ENCODE measurements at regions not wholly inside any gene's neighbourhood (a gene's known extent, or its start where the extent isn't known, plus 50 kb on each side); places are given as distances from the start of the nearest gene placed in this dataset.
A peak's percentile ranks its signal among the peaks of the same experiment; 100 is the strongest.

DNA sequence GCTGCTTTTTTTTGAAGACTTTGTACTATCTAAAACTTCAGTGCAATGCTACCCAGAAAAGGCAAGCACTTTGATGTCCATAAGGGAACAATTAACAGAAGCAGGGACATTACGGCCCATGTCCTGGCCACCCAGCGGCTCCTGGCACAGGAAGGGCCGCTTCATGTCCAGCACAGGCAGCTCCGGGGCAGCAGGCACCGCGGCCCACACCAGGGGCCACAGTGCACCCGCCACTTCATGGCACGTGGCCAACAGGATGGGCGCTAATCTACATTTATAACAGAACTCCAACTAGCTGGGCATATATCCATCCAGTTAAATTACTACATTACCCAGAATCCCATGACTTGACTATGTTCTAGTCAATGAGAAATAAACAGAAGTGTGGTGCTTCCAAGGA, 198.2 kb upstream of the ID4 start:
- Histone ChIP-seq H2AFZ (ENCODE audit: low read length, unreplicated experiment) (no peak overlapping the region), H3K79me2 (ENCODE audit: control insufficient read depth, insufficient read depth, low read length, unreplicated experiment) (no peaks in the 10 kb centered on the region), H3K27me3 (ENCODE audit: insufficient read depth, low read length) (no peaks in the 10 kb centered on the region)

GRCh38 chr6:19643287-19643686, 193.9 kb upstream of the ID4 start:
- Histone ChIP-seq H2AFZ (ENCODE audit: low read length, unreplicated experiment) (no peak overlapping the region), H3K27ac (ENCODE audit: low read depth, low read length) (no peak overlapping the region), H3K4me3 (ENCODE audit: low read depth, low read length) (no peak overlapping the region), H3K27me3 (ENCODE audit: insufficient read depth, low read length) (no peaks in the 10 kb centered on the region), H3K79me2 (ENCODE audit: control insufficient read depth, insufficient read depth, low read length, unreplicated experiment) (no peaks in the 10 kb centered on the region), H3K36me3 (ENCODE audit: insufficient read depth, low read length) (no peaks in the 10 kb centered on the region), H3K4me1 (ENCODE audit: control insufficient read depth, insufficient read depth, low read length, unreplicated experiment) (no peaks in the 10 kb centered on the region)

More for the DNA sequence above, 198.2 kb upstream of the ID4 start:
- Histone ChIP-seq H3K36me3 (ENCODE audit: insufficient read depth, low read length) (no peaks in the 10 kb centered on the region), H3K4me3 (ENCODE audit: low read depth, low read length) (no peak overlapping the region), H3K4me1 (ENCODE audit: control insufficient read depth, insufficient read depth, low read length, unreplicated experiment) (no peaks in the 10 kb centered on the region), H3K27ac (ENCODE audit: low read depth, low read length) (no peak overlapping the region)

- H3K36me3 ChIP-seq (ENCODE audit: insufficient read depth, low read length), result no peaks in the 10 kb centered on the region
- no peaks in the 10 kb centered on the region for H3K4me1 ChIP-seq (ENCODE audit: control insufficient read depth, insufficient read depth, low read length, unreplicated experiment)
- H2AFZ ChIP-seq (ENCODE audit: low read length, unreplicated experiment), result no peak overlapping the region
- H3K27ac ChIP-seq (ENCODE audit: low read depth, low read length), result no peak overlapping the region
- H3K4me3 ChIP-seq (ENCODE audit: low read depth, low read length), result no peak overlapping the region
- H3K27me3 ChIP-seq (ENCODE audit: insufficient read depth, low read length), result no peaks in the 10 kb centered on the region
- no peaks in the 10 kb centered on the region for H3K79me2 ChIP-seq (ENCODE audit: control insufficient read depth, insufficient read depth, low read length, unreplicated experiment)
Observed at GRCh38 chr6:19643713-19644112, 193.5 kb upstream of the ID4 start.

DNA sequence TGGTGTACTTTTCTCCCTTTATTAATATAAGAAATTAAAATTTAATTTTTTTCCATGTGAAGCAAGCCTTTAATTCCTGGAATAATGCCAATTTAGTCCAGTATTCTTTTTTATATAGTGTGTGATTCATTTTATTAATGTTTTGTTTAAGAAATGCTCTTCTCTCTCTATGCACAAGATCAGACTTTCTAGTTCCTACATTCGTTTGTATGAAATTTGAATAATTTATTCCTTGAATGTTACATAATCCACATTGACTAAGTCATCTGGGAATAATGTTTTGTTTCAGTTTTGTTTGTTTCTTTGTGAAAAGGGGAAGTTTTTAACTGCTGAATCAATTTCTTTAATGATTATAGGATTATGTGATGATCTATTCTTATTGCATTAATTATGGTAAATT, 181.4 kb upstream of the ID4 start:
- Histone ChIP-seq H3K4me1 (ENCODE audit: control insufficient read depth, insufficient read depth, low read length, unreplicated experiment) (no peaks in the 10 kb centered on the region), H3K27me3 (ENCODE audit: insufficient read depth, low read length) (no peaks in the 10 kb centered on the region), H2AFZ (ENCODE audit: low read length, unreplicated experiment) (peak overlapping the region; percentile 57), H3K27ac (ENCODE audit: low read depth, low read length) (no peak overlapping the region), H3K79me2 (ENCODE audit: control insufficient read depth, insufficient read depth, low read length, unreplicated experiment) (no peaks in the 10 kb centered on the region), H3K36me3 (ENCODE audit: insufficient read depth, low read length) (no peaks in the 10 kb centered on the region), H3K4me3 (ENCODE audit: low read depth, low read length) (peak overlapping the region; percentile 50)

DNA sequence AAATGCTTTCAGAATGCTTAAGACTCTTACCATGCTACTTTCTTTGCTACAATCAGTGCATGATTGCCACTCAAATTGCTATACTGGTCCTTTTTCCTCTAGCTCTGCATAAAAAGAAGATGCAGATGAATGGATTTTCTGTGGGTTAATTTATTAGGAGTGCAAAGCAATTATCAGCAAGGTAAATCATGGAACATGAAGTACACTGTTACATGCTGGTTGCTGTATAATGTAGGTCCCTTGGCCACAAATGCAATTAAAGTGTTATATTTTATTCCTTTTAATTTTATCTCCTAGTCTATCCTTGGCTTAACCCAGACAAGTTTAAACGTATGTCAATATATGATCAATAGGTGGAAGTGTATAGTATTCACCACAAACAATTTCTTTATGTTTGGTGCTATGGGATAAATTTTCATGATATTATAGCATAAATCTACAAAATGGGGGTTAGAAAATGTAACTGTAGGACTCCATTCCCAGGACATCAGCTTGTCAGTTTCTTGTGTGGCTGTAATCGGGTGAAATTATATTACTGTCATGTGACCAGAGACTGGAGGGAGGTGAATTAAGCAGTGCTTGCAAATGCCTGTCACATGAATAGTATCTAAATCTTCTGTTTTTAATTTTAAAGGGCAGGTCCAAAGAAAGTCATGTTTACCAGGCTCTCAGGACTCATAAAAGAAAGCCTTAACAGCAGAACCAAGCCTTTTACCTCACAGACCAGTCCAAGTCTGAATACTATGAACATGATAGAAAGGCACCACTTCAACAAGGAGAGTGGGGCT, 176.9 kb upstream of the ID4 start:
- H2AFZ ChIP-seq (ENCODE audit: low read length, unreplicated experiment), result no peak overlapping the region
- no peak overlapping the region for H3K27ac ChIP-seq (ENCODE audit: low read depth, low read length)
- no peaks in the 10 kb centered on the region for H3K79me2 ChIP-seq (ENCODE audit: control insufficient read depth, insufficient read depth, low read length, unreplicated experiment)
- H3K4me1 ChIP-seq (ENCODE audit: control insufficient read depth, insufficient read depth, low read length, unreplicated experiment), result no peaks in the 10 kb centered on the region
- no peaks in the 10 kb centered on the region for H3K27me3 ChIP-seq (ENCODE audit: insufficient read depth, low read length)
- no peak overlapping the region for H3K4me3 ChIP-seq (ENCODE audit: low read depth, low read length)
- no peaks in the 10 kb centered on the region for H3K36me3 ChIP-seq (ENCODE audit: insufficient read depth, low read length)

GRCh38 chr6:19662911-19663310, 174.3 kb upstream of the ID4 start:
- Histone ChIP-seq H3K4me1 (ENCODE audit: control insufficient read depth, insufficient read depth, low read length, unreplicated experiment) (no peaks in the 10 kb centered on the region), H3K79me2 (ENCODE audit: control insufficient read depth, insufficient read depth, low read length, unreplicated experiment) (no peaks in the 10 kb centered on the region), H3K27me3 (ENCODE audit: insufficient read depth, low read length) (no peaks in the 10 kb centered on the region), H2AFZ (ENCODE audit: low read length, unreplicated experiment) (no peak overlapping the region), H3K4me3 (ENCODE audit: low read depth, low read length) (no peak overlapping the region), H3K36me3 (ENCODE audit: insufficient read depth, low read length) (no peaks in the 10 kb centered on the region), H3K27ac (ENCODE audit: low read depth, low read length) (no peak overlapping the region)

GRCh38 chr6:19663479-19663878, 173.7 kb upstream of the ID4 start:
- Histone ChIP-seq H3K79me2 (ENCODE audit: control insufficient read depth, insufficient read depth, low read length, unreplicated experiment) (no peaks in the 10 kb centered on the region), H2AFZ (ENCODE audit: low read length, unreplicated experiment) (no peak overlapping the region), H3K4me3 (ENCODE audit: low read depth, low read length) (no peak overlapping the region), H3K27ac (ENCODE audit: low read depth, low read length) (no peak overlapping the region), H3K36me3 (ENCODE audit: insufficient read depth, low read length) (no peaks in the 10 kb centered on the region), H3K27me3 (ENCODE audit: insufficient read depth, low read length) (no peaks in the 10 kb centered on the region), H3K4me1 (ENCODE audit: control insufficient read depth, insufficient read depth, low read length, unreplicated experiment) (no peaks in the 10 kb centered on the region)

GRCh38 chr6:19664050-19664449, 173.1 kb upstream of the ID4 start:
- Histone ChIP-seq H2AFZ (ENCODE audit: low read length, unreplicated experiment) (no peak overlapping the region), H3K27ac (ENCODE audit: low read depth, low read length) (no peak overlapping the region), H3K79me2 (ENCODE audit: control insufficient read depth, insufficient read depth, low read length, unreplicated experiment) (no peaks in the 10 kb centered on the region), H3K27me3 (ENCODE audit: insufficient read depth, low read length) (no peaks in the 10 kb centered on the region), H3K4me1 (ENCODE audit: control insufficient read depth, insufficient read depth, low read length, unreplicated experiment) (no peaks in the 10 kb centered on the region), H3K36me3 (ENCODE audit: insufficient read depth, low read length) (no peaks in the 10 kb centered on the region), H3K4me3 (ENCODE audit: low read depth, low read length) (no peak overlapping the region)

GRCh38 chr6:19664878-19665612, 172.1 kb upstream of the ID4 start:
- Histone ChIP-seq H3K4me1 (ENCODE audit: control insufficient read depth, insufficient read depth, low read length, unreplicated experiment) (no peaks in the 10 kb centered on the region), H3K79me2 (ENCODE audit: control insufficient read depth, insufficient read depth, low read length, unreplicated experiment) (no peaks in the 10 kb centered on the region), H3K27ac (ENCODE audit: low read depth, low read length) (no peak overlapping the region), H3K36me3 (ENCODE audit: insufficient read depth, low read length) (no peaks in the 10 kb centered on the region), H3K27me3 (ENCODE audit: insufficient read depth, low read length) (no peaks in the 10 kb centered on the region), H3K4me3 (ENCODE audit: low read depth, low read length) (no peak overlapping the region), H2AFZ (ENCODE audit: low read length, unreplicated experiment) (no peak overlapping the region)

- H3K27me3 ChIP-seq (ENCODE audit: insufficient read depth, low read length), result no peaks in the 10 kb centered on the region
- no peak overlapping the region for H2AFZ ChIP-seq (ENCODE audit: low read length, unreplicated experiment)
- no peak overlapping the region for H3K4me3 ChIP-seq (ENCODE audit: low read depth, low read length)
- H3K36me3 ChIP-seq (ENCODE audit: insufficient read depth, low read length), result no peaks in the 10 kb centered on the region
- H3K27ac ChIP-seq (ENCODE audit: low read depth, low read length), result no peak overlapping the region
- no peaks in the 10 kb centered on the region for H3K79me2 ChIP-seq (ENCODE audit: control insufficient read depth, insufficient read depth, low read length, unreplicated experiment)
- H3K4me1 ChIP-seq (ENCODE audit: control insufficient read depth, insufficient read depth, low read length, unreplicated experiment), result no peaks in the 10 kb centered on the region
Observed at GRCh38 chr6:19665613-19665909, 171.6 kb upstream of the ID4 start.

DNA sequence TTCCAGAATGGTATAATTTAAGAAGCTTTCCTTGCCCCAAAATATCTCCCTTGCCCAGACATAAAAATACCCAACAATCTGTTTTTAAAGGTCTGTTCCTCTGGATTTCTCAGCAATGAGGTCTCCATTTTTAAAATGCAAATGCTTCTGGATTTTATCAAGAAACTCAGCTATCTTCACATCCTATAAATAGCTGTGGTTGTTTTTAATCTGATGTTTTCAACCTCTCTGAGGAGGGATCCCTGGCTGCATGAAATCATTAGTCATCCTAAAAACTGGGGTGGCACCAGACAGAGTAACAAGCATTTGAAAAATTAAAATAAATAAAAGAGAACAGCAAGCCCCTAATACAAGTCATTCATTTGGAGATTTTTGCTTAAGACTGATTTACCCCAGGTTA, 168.5 kb upstream of the ID4 start:
- H3K27me3 ChIP-seq (ENCODE audit: insufficient read depth, low read length), result no peaks in the 10 kb centered on the region
- no peak overlapping the region for H3K27ac ChIP-seq (ENCODE audit: low read depth, low read length)
- no peak overlapping the region for H2AFZ ChIP-seq (ENCODE audit: low read length, unreplicated experiment)
- no peaks in the 10 kb centered on the region for H3K4me1 ChIP-seq (ENCODE audit: control insufficient read depth, insufficient read depth, low read length, unreplicated experiment)
- no peak overlapping the region for H3K4me3 ChIP-seq (ENCODE audit: low read depth, low read length)
- H3K36me3 ChIP-seq (ENCODE audit: insufficient read depth, low read length), result no peaks in the 10 kb centered on the region
- H3K79me2 ChIP-seq (ENCODE audit: control insufficient read depth, insufficient read depth, low read length, unreplicated experiment), result no peaks in the 10 kb centered on the region
